ENCODE measurements at regions not wholly inside any gene's neighbourhood (a gene's known extent, or its start where the extent isn't known, plus 50 kb on each side); places are given as distances from the start of the nearest gene placed in this dataset.

GRCh38 chr3:194204042-194204987 is 68.4 kb downstream of the HES1 start:
- Histone ChIP-seq H3K4me2 (ENCODE audit: low read length) (no peak overlapping the region), H3K27ac (ENCODE audit: low read length) (no peak overlapping the region), H2AFZ (ENCODE audit: low read depth, low read length) (peak overlapping the region; percentile 38)

More at GRCh38 chr3:194204042-194204987, 68.4 kb downstream of the HES1 start:
- H3K9me3 ChIP-seq (ENCODE audit: low read length) = no peaks in the 10 kb centered on the region
- H3K9ac ChIP-seq (ENCODE audit: low read length) = peak overlapping the region; percentile 49
- no peaks in the 10 kb centered on the region for H3K9me2 ChIP-seq (ENCODE audit: insufficient read depth, low read length)
- no peaks in the 10 kb centered on the region for H3F3A ChIP-seq (ENCODE audit: insufficient read depth, low read length, poor library complexity, severe bottlenecking)
- no peaks in the 10 kb centered on the region for H4K20me1 ChIP-seq (ENCODE audit: insufficient read depth)
- TF ChIP-seq REST (IDR thresholded peaks at IDR 0.05; ENCODE audit: borderline replicate concordance) (no peak), RAD21 (conservative IDR thresholded peaks at IDR 0.05) (no peak), TAF1 (IDR thresholded peaks at IDR 0.05; ENCODE audit: low read depth) (no peak), MXI1 (conservative IDR thresholded peaks at IDR 0.05; ENCODE audit: poor library complexity, severe bottlenecking) (no peak), EZH2 (IDR thresholded peaks at IDR 0.05; ENCODE audit: borderline replicate concordance, insufficient read depth, low read length, poor library complexity, severe bottlenecking) (no peak), EP300 (conservative IDR thresholded peaks at IDR 0.05; ENCODE audit: poor library complexity, severe bottlenecking) (no peak), POLR2AphosphoS5 (IDR thresholded peaks at IDR 0.05) (no peak), SMC3 (conservative IDR thresholded peaks at IDR 0.05; ENCODE audit: poor library complexity) (no peak), CTCF (IDR thresholded peaks at IDR 0.05; ENCODE audit: poor library complexity, severe bottlenecking) (no peak)
- no peaks in the 10 kb centered on the region for H3K79me2 ChIP-seq (replicated peaks; ENCODE audit: insufficient read depth, low read length)
- H3K36me3 ChIP-seq (ENCODE audit: insufficient read depth, low read length) = no peaks in the 10 kb centered on the region
- H3K4me3 ChIP-seq (ENCODE audit: low read length) = peak overlapping the region; percentile 46
- H3K27me3 ChIP-seq (ENCODE audit: insufficient read depth, low read depth, low read length) = peaks cover 17% of the 10 kb centered on the region

Data from neural cell (in vitro differentiated cells).